Smooth muscle cell (in vitro differentiated cells): ENCODE measurements at regions not wholly inside any gene's neighbourhood (a gene's known extent, or its start where the extent isn't known, plus 50 kb on each side); places are given as distances from the start of the nearest gene placed in this dataset.

Experiments
- DNase-seq: peaks from one replicate; lab custom pipeline; 2025; ENCODE audit not compliant: unreplicated experiment; lab: John Stamatoyannopoulos, UW
- H2AFZ ChIP-seq: fragments of 200-600 bp; sonication (generic); 2 replicates; pipeline ENCODE4 v1.6.0; 2016; ENCODE audit warnings: antibody characterized with exemption, low read depth, mild to moderate bottlenecking
- H3F3A ChIP-seq: fragments of 200-600 bp; sonication (generic); 2 replicates; pipeline ENCODE4 v1.6.0; 2017; ENCODE audit warnings: antibody characterized with exemption, low read depth
- H3K27ac ChIP-seq: fragments of 200-600 bp; sonication (generic); 2 replicates; pipeline ENCODE4 v1.5.1; 2016; ENCODE audit warnings: low read depth, mild to moderate bottlenecking
- H3K27me3 ChIP-seq: fragments of 200-600 bp; sonication (generic); 2 replicates; pipeline ENCODE4 v1.6.1; 2016; ENCODE audit warnings: low read depth, mild to moderate bottlenecking
- H3K36me3 ChIP-seq: fragments of 200-600 bp; sonication (generic); 2 replicates; pipeline ENCODE4 v1.5.1; 2016; ENCODE audit warnings: low read depth
- H3K4me1 ChIP-seq: fragments of 200-600 bp; sonication (generic); 2 replicates; pipeline ENCODE4 v1.5.1; 2016; ENCODE audit warnings: low read depth
- H3K4me2 ChIP-seq: fragments of 200-600 bp; sonication (generic); 2 replicates; pipeline ENCODE4 v1.6.0; 2016; ENCODE audit warnings: mild to moderate bottlenecking
- H3K4me3 ChIP-seq: fragments of 200-600 bp; sonication (generic); 2 replicates; pipeline ENCODE4 v1.5.1; 2016; ENCODE audit warnings: mild to moderate bottlenecking
- H3K79me2 ChIP-seq: fragments of 200-600 bp; sonication (generic); 2 replicates; pipeline ENCODE4 v1.6.0; 2016; ENCODE audit warnings: low read depth, mild to moderate bottlenecking
- H3K9ac ChIP-seq: fragments of 200-600 bp; sonication (generic); 2 replicates; pipeline ENCODE4 v1.6.0; 2016; ENCODE audit warnings: low read depth
- H3K9me3 ChIP-seq: fragments of 200-600 bp; sonication (generic); replicated peaks from 2 replicates; pipeline ENCODE4 v1.5.1; 2016; ENCODE audit warnings: low read depth
- H4K20me1 ChIP-seq: fragments of 200-600 bp; sonication (generic); 2 replicates; pipeline ENCODE4 v1.6.0; 2016; ENCODE audit warnings: low read depth
- CTCF ChIP-seq: fragments of 200-600 bp; sonication (generic); IDR thresholded peaks from 2 replicates; pipeline ENCODE4 v1.5.1; 2017; ENCODE audit warnings: borderline replicate concordance, mild to moderate bottlenecking, antibody characterized with exemption; ENCODE audit not compliant: insufficient read depth, poor library complexity, severe bottlenecking
- WGBS: methylation state at CpG from one replicate; pipeline ENCODE4 v1.1.7; 2016; ENCODE audit warnings: low lambda C conversion rate; 5-methylcytosine and 5-hydroxymethylcytosine counted together

GRCh38 chr2:13103778-13104493 lies 387.2 kb downstream of the TRIB2 start:
- 60% methylated on average over 5 of the region's 5 CpGs for WGBS
- Histone ChIP-seq H3K4me1 (no peaks in the 10 kb centered on the region), H3K27me3 (no peaks in the 10 kb centered on the region), H3K27ac (no peak overlapping the region), H2AFZ (no peak overlapping the region), H3K4me2 (no peak overlapping the region), H3K79me2 (no peaks in the 10 kb centered on the region), H4K20me1 (no peaks in the 10 kb centered on the region), H3F3A (no peaks in the 10 kb centered on the region), H3K36me3 (no peaks in the 10 kb centered on the region), H3K9ac (no peak overlapping the region), H3K4me3 (no peak overlapping the region), H3K9me3 (no peaks in the 10 kb centered on the region)
- TF ChIP-seq CTCF = no peak
- no peak for DNase-seq

GRCh38 chr2:13104723-13105122 lies 388.0 kb downstream of the TRIB2 start:
- H2AFZ ChIP-seq = no peak overlapping the region
- no peak overlapping the region for H3K9ac ChIP-seq
- H3K9me3 ChIP-seq = no peaks in the 10 kb centered on the region
- H3K4me2 ChIP-seq = no peak overlapping the region
- H3F3A ChIP-seq = no peaks in the 10 kb centered on the region
- no peaks in the 10 kb centered on the region for H3K27me3 ChIP-seq
- H3K36me3 ChIP-seq = no peaks in the 10 kb centered on the region
- no peaks in the 10 kb centered on the region for H3K79me2 ChIP-seq
- no peaks in the 10 kb centered on the region for H4K20me1 ChIP-seq
- no peak for TF ChIP-seq CTCF
- no peak for DNase-seq
- no peaks in the 10 kb centered on the region for H3K4me1 ChIP-seq
- H3K4me3 ChIP-seq = no peak overlapping the region
- H3K27ac ChIP-seq = no peak overlapping the region

- no peak for TF ChIP-seq CTCF
- no peak overlapping the region for H2AFZ ChIP-seq
- H3K9me3 ChIP-seq = no peaks in the 10 kb centered on the region
- no peak overlapping the region for H3K4me3 ChIP-seq
- no peaks in the 10 kb centered on the region for H3K4me1 ChIP-seq
- H3K9ac ChIP-seq = no peak overlapping the region
- WGBS = 80% methylated on average over 3 of the region's 3 CpGs
- H3K36me3 ChIP-seq = no peaks in the 10 kb centered on the region
- H3K27ac ChIP-seq = no peak overlapping the region
- H3K27me3 ChIP-seq = no peaks in the 10 kb centered on the region
- H3F3A ChIP-seq = no peaks in the 10 kb centered on the region
- H3K79me2 ChIP-seq = no peaks in the 10 kb centered on the region
- DNase-seq = no peak
- H3K4me2 ChIP-seq = no peak overlapping the region
- no peaks in the 10 kb centered on the region for H4K20me1 ChIP-seq
Measured at GRCh38 chr2:13106302-13106701, 389.6 kb downstream of the TRIB2 start.

- H3K36me3 ChIP-seq = no peaks in the 10 kb centered on the region
- H3K79me2 ChIP-seq = no peaks in the 10 kb centered on the region
- H3K27me3 ChIP-seq = no peaks in the 10 kb centered on the region
- H4K20me1 ChIP-seq = no peaks in the 10 kb centered on the region
- no peak overlapping the region for H3K4me3 ChIP-seq
- 67% methylated on average over 3 of the region's 3 CpGs for WGBS
- H2AFZ ChIP-seq = no peak overlapping the region
- no peak for TF ChIP-seq CTCF
- H3K9ac ChIP-seq = no peak overlapping the region
- H3K27ac ChIP-seq = no peak overlapping the region
- DNase-seq = no peak
- H3K9me3 ChIP-seq = no peaks in the 10 kb centered on the region
- no peak overlapping the region for H3K4me2 ChIP-seq
- H3K4me1 ChIP-seq = no peaks in the 10 kb centered on the region
- H3F3A ChIP-seq = no peaks in the 10 kb centered on the region
Measured at GRCh38 chr2:13109516-13109915, 392.8 kb downstream of the TRIB2 start.
